ENCODE measurements at regions not wholly inside any gene's neighbourhood (a gene's known extent, or its start where the extent isn't known, plus 50 kb on each side); places are given as distances from the start of the nearest gene placed in this dataset.

DNA sequence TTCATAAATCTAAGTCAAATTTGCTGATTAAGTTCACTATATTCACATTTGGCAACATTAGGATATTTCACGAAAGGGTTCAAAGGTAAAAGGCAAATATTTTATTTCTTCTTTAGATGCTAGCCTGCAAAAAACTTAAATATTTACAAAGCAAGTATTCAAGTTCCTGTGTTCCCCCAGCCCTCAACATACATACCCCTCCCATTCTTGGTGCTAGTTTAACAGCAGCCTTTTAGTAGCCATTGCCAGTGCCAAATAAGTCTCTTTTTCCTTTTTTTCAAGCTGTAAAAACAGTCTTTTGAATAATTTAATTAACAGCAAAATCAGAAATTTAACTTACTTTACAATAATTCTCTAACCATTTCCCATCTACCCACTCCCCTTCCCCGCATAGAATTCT is 288.5 kb upstream of the TMEM161B start:
- H3K36me3 ChIP-seq (ENCODE audit: control insufficient read depth in 1 of 2, insufficient read depth in 2 of 2, low read length in 2 of 2), result no peaks in the 10 kb centered on the region
- ChIA-PET CTCF (no interaction called here), POLR2A (no interaction called here), RAD21 (ENCODE audit: low non-redundant PET in 1 of 2, low total read pairs in 2 of 2, uncharacterized antibody in 2 of 2, unreplicated experiment in 2 of 2) (no interaction called here)
- no peak overlapping the region for H3K27ac ChIP-seq (ENCODE audit: low read depth, low read length)
- H3K4me2 ChIP-seq (ENCODE audit: low read length), result no peak overlapping the region
- H3K4me3 ChIP-seq (replicated peaks in 1 of 2; ENCODE audit: low read depth in 1 of 2, low read length in 2 of 2), result no peak overlapping the region
- H3K79me2 ChIP-seq (ENCODE audit: insufficient read depth, low read length), result no peaks in the 10 kb centered on the region
- no peak overlapping the region for H2AFZ ChIP-seq (ENCODE audit: low read depth, low read length, poor library complexity, severe bottlenecking)
- BruUV-seq (replicated peaks), result no TSS peak
- no peak overlapping the region for H3K9ac ChIP-seq (ENCODE audit: low read length)
- TF ChIP-seq ZBTB33 (IDR thresholded peaks at IDR 0.05; ENCODE audit: extremely low read depth, insufficient replicate concordance, low read length) (no peak), ZFX (IDR thresholded peaks at IDR 0.05) (no peak), RAD21 (IDR thresholded peaks at IDR 0.05; ENCODE audit: low read depth) (no peak), EZH2 (IDR thresholded peaks at IDR 0.05) (no peak)
- no peaks in the 10 kb centered on the region for H3K9me3 ChIP-seq (ENCODE audit: control insufficient read depth in 1 of 2, insufficient read depth in 1 of 2, low read depth in 1 of 2, low read length in 2 of 2)
- DNase-seq (ENCODE audit: low read depth, low spot score) (no peak), ATAC-seq (no peak)
- H3K4me1 ChIP-seq (ENCODE audit: control insufficient read depth in 1 of 2, insufficient read depth in 2 of 2, low read length in 2 of 2), result no peaks in the 10 kb centered on the region
- intact Hi-C loops (cut with micrococcal nuclease), result no loop called here
- H3K27me3 ChIP-seq (ENCODE audit: insufficient read depth, low read length), result no peaks in the 10 kb centered on the region
- H4K20me1 ChIP-seq (ENCODE audit: insufficient read depth), result no peaks in the 10 kb centered on the region
- no peaks in the 10 kb centered on the region for H3K9me2 ChIP-seq (ENCODE audit: insufficient read depth)

GRCh38 chr5:88556406-88556805 is 287.8 kb upstream of the TMEM161B start:
- no peak for ATAC-seq
- intact Hi-C loops (cut with micrococcal nuclease), result no loop called here
- RAD21 ChIA-PET (ENCODE audit: low non-redundant PET in 1 of 2, low total read pairs in 2 of 2, uncharacterized antibody in 2 of 2, unreplicated experiment in 2 of 2), result no interaction called here

More at GRCh38 chr5:88556406-88556805, 287.8 kb upstream of the TMEM161B start:
- H4K20me1 ChIP-seq (ENCODE audit: insufficient read depth), result no peaks in the 10 kb centered on the region
- no peak for DNase-seq (ENCODE audit: low read depth, low spot score)
- H3K9me2 ChIP-seq (ENCODE audit: insufficient read depth), result no peaks in the 10 kb centered on the region
- H3K36me3 ChIP-seq (ENCODE audit: control insufficient read depth in 1 of 2, insufficient read depth in 2 of 2, low read length in 2 of 2), result no peaks in the 10 kb centered on the region
- H2AFZ ChIP-seq (ENCODE audit: low read depth, low read length, poor library complexity, severe bottlenecking), result peak overlapping the region; percentile 20
- POLR2A ChIA-PET, result no interaction called here
- no peak overlapping the region for H3K27ac ChIP-seq (ENCODE audit: low read depth, low read length)
- no peak overlapping the region for H3K4me3 ChIP-seq (replicated peaks in 1 of 2; ENCODE audit: low read depth in 1 of 2, low read length in 2 of 2)
- H3K4me2 ChIP-seq (ENCODE audit: low read length), result no peak overlapping the region
- H3K27me3 ChIP-seq (ENCODE audit: insufficient read depth, low read length), result no peaks in the 10 kb centered on the region
- no peaks in the 10 kb centered on the region for H3K79me2 ChIP-seq (ENCODE audit: insufficient read depth, low read length)
- TF ChIP-seq EGR1 (IDR thresholded peaks at IDR 0.05; ENCODE audit: low read depth) (no peak), CEBPB (IDR thresholded peaks at IDR 0.05; ENCODE audit: low read depth) (no peak), EZH2 (IDR thresholded peaks at IDR 0.05) (no peak), JUND (IDR thresholded peaks at IDR 0.05) (no peak), EZH2phosphoT487 (IDR thresholded peaks at IDR 0.05; ENCODE audit: borderline replicate concordance) (no peak), SIN3A (IDR thresholded peaks at IDR 0.05; ENCODE audit: low read depth) (no peak), FOSL1 (IDR thresholded peaks at IDR 0.05; ENCODE audit: low read depth) (no peak)
- CTCF ChIA-PET, result interaction anchor here (0.6 kb wide), 1 partner anchor 272 kb away, joined by 3 read pairs; no protein-coding TSS in a partner anchor
- BruUV-seq (replicated peaks), result no TSS peak
- no peaks in the 10 kb centered on the region for H3K9me3 ChIP-seq (ENCODE audit: control insufficient read depth in 1 of 2, insufficient read depth in 1 of 2, low read depth in 1 of 2, low read length in 2 of 2)
- no peaks in the 10 kb centered on the region for H3K4me1 ChIP-seq (ENCODE audit: control insufficient read depth in 1 of 2, insufficient read depth in 2 of 2, low read length in 2 of 2)
- H3K9ac ChIP-seq (ENCODE audit: low read length), result no peak overlapping the region
